OCI-LY1 (cell line): ENCODE measurements at regions not wholly inside any gene's neighbourhood (a gene's known extent, or its start where the extent isn't known, plus 50 kb on each side); places are given as distances from the start of the nearest gene placed in this dataset.

Source experiments
- EZH2 ChIP-seq: fragments of 200-600 bp; sonication (generic), shearing (Covaris generic); IDR thresholded peaks from 2 replicates; pipeline ENCODE4 v1.8.0; 2017; ENCODE audit warnings: borderline replicate concordance, mixed run types, mild to moderate bottlenecking, antibody characterized with exemption, low read length, moderate library complexity, mixed read lengths
- TF ChIP-seq, protein P1 (sequence below): fragments of 200-600 bp; sonication (generic), shearing (Covaris generic); IDR thresholded peaks from 2 replicates; pipeline ENCODE4 v1.5.1; 2017; ENCODE audit warnings: mild to moderate bottlenecking, antibody characterized with exemption, low read length, moderate library complexity, mixed read lengths

- no peak for TF ChIP-seq EZH2
- TF ChIP-seq, protein P1, sequence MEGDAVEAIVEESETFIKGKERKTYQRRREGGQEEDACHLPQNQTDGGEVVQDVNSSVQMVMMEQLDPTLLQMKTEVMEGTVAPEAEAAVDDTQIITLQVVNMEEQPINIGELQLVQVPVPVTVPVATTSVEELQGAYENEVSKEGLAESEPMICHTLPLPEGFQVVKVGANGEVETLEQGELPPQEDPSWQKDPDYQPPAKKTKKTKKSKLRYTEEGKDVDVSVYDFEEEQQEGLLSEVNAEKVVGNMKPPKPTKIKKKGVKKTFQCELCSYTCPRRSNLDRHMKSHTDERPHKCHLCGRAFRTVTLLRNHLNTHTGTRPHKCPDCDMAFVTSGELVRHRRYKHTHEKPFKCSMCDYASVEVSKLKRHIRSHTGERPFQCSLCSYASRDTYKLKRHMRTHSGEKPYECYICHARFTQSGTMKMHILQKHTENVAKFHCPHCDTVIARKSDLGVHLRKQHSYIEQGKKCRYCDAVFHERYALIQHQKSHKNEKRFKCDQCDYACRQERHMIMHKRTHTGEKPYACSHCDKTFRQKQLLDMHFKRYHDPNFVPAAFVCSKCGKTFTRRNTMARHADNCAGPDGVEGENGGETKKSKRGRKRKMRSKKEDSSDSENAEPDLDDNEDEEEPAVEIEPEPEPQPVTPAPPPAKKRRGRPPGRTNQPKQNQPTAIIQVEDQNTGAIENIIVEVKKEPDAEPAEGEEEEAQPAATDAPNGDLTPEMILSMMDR: no peak
Measured at GRCh38 chr21:19535356-19535755, 1131.8 kb upstream of the TMPRSS15 start.
